Thyroid gland (tissue), 4 donors: ENCODE measurements at regions not wholly inside any gene's neighbourhood (a gene's known extent, or its start where the extent isn't known, plus 50 kb on each side); places are given as distances from the start of the nearest gene placed in this dataset.

ENCODE experiments used
- POLR2A ChIP-seq, 2 donors: fragments of 450-650 bp; IDR thresholded peaks; one replicate each; pipeline ENCODE4 v1.6.1; 2017; ENCODE audit warnings: antibody characterized with exemption in 2 of 2, mild to moderate bottlenecking in 2 of 2, moderate library complexity in 1 of 2
- TF ChIP-seq, protein P1 (sequence below), 6 experiments: fragments of 200-600 bp in 3 of 6; fragments of 450-650 bp in 3 of 6; sonication (generic) in 3 of 6; IDR thresholded peaks; one replicate each; pipeline ENCODE4 v1.5.1; 2016 to 2019; ENCODE audit warnings: antibody characterized with exemption in 6 of 6, mild to moderate bottlenecking in 2 of 6, inconsistent platforms in 1 of 6, moderate library complexity in 1 of 6

DNA sequence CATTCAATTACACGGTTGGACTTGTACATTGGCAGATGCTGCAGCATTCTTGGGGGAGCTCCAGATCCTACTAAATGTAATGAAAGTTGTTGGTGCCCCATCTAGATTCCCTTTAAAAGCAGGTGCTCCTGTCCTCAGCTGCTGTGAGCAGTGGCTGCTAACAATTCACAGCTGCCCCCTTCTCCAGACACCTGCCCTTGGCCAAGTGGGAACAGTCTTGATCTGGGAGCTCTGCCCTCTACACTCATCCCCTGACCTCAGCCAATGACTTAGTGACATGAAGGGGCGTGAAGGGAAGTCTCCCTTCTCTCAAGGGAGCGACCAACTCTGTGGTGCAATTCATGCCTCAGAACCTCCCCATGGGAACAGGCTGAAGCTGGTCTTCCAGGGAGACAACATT is 125.7 kb downstream of the EIF4E start:
- TF ChIP-seq, protein P1, sequence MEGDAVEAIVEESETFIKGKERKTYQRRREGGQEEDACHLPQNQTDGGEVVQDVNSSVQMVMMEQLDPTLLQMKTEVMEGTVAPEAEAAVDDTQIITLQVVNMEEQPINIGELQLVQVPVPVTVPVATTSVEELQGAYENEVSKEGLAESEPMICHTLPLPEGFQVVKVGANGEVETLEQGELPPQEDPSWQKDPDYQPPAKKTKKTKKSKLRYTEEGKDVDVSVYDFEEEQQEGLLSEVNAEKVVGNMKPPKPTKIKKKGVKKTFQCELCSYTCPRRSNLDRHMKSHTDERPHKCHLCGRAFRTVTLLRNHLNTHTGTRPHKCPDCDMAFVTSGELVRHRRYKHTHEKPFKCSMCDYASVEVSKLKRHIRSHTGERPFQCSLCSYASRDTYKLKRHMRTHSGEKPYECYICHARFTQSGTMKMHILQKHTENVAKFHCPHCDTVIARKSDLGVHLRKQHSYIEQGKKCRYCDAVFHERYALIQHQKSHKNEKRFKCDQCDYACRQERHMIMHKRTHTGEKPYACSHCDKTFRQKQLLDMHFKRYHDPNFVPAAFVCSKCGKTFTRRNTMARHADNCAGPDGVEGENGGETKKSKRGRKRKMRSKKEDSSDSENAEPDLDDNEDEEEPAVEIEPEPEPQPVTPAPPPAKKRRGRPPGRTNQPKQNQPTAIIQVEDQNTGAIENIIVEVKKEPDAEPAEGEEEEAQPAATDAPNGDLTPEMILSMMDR (IDR thresholded peaks at IDR 0.05): no peak
- no peak for TF ChIP-seq POLR2A (IDR thresholded peaks at IDR 0.05)
